ENCODE measurements at regions not wholly inside any gene's neighbourhood (a gene's known extent, or its start where the extent isn't known, plus 50 kb on each side); places are given as distances from the start of the nearest gene placed in this dataset.
"Not testable (repeated sequence)": the region's sequence is repeated elsewhere in the genome, so short reads cannot be mapped to it uniquely, and the experiment has no call there.

GRCh38 chr13:22866221-22866620 is 314.6 kb upstream of the SGCG start:
- no peak overlapping the region for H3K27ac Mint-ChIP-seq
- peaks cover 2% of the 10 kb centered on the region for H3K9me3 Mint-ChIP-seq
- peaks cover 5% of the 10 kb centered on the region for H3K4me1 Mint-ChIP-seq
- no peak overlapping the region for H3K4me3 Mint-ChIP-seq
- no peak for TF ChIP-seq CTCF (IDR thresholded peaks at IDR 0.05; ENCODE audit: unreplicated experiment in 3 of 3)
- peaks cover 6% of the 10 kb centered on the region for H3K36me3 Mint-ChIP-seq (ENCODE audit: low read depth)
- H3K27me3 Mint-ChIP-seq (ENCODE audit: low read depth): no peaks in the 10 kb centered on the region

- TF ChIP-seq CTCF (IDR thresholded peaks at IDR 0.05; ENCODE audit: unreplicated experiment in 3 of 3): no peak
- Mint-ChIP-seq H3K27ac (no peak overlapping the region), H3K27me3 (ENCODE audit: low read depth) (no peaks in the 10 kb centered on the region), H3K4me3 (no peak overlapping the region), H3K36me3 (ENCODE audit: low read depth) (peaks cover 24% of the 10 kb centered on the region), H3K9me3 (peaks cover 13% of the 10 kb centered on the region), H3K4me1 (no peaks in the 10 kb centered on the region)
These were observed 309.5 kb upstream of the SGCG start for GRCh38 chr13:22871231-22871630.

GRCh38 chr13:22874839-22875238 is 305.9 kb upstream of the SGCG start:
- peaks cover 24% of the 10 kb centered on the region for H3K36me3 Mint-ChIP-seq (ENCODE audit: low read depth)
- no peak for TF ChIP-seq CTCF (IDR thresholded peaks at IDR 0.05; ENCODE audit: unreplicated experiment in 3 of 3)
- no peak overlapping the region for H3K27ac Mint-ChIP-seq
- no peaks in the 10 kb centered on the region for H3K27me3 Mint-ChIP-seq (ENCODE audit: low read depth)
- no peak overlapping the region for H3K4me3 Mint-ChIP-seq
- no peaks in the 10 kb centered on the region for H3K4me1 Mint-ChIP-seq
- peaks cover 13% of the 10 kb centered on the region for H3K9me3 Mint-ChIP-seq

GRCh38 chr13:22877421-22877820 is 303.4 kb upstream of the SGCG start:
- no peaks in the 10 kb centered on the region for H3K4me1 Mint-ChIP-seq
- H3K27me3 Mint-ChIP-seq (ENCODE audit: low read depth): peaks cover 3% of the 10 kb centered on the region
- H3K9me3 Mint-ChIP-seq: peaks cover 7% of the 10 kb centered on the region
- peaks cover 19% of the 10 kb centered on the region for H3K36me3 Mint-ChIP-seq (ENCODE audit: low read depth)
- no peak for TF ChIP-seq CTCF (IDR thresholded peaks at IDR 0.05; ENCODE audit: unreplicated experiment in 3 of 3)
- H3K27ac Mint-ChIP-seq: no peak overlapping the region
- no peak overlapping the region for H3K4me3 Mint-ChIP-seq

- peaks cover 3% of the 10 kb centered on the region for H3K27me3 Mint-ChIP-seq (ENCODE audit: low read depth)
- H3K27ac Mint-ChIP-seq: no peak overlapping the region
- H3K9me3 Mint-ChIP-seq: no peaks in the 10 kb centered on the region
- H3K36me3 Mint-ChIP-seq (ENCODE audit: low read depth): peaks cover 7% of the 10 kb centered on the region
- no peak overlapping the region for H3K4me3 Mint-ChIP-seq
- no peak for TF ChIP-seq CTCF (IDR thresholded peaks at IDR 0.05; ENCODE audit: unreplicated experiment in 3 of 3)
- H3K4me1 Mint-ChIP-seq: no peaks in the 10 kb centered on the region
These were observed 299.7 kb upstream of the SGCG start for GRCh38 chr13:22880741-22881720.

GRCh38 chr13:22881721-22882608 is 298.8 kb upstream of the SGCG start:
- not testable (repeated sequence) for H3K4me3 Mint-ChIP-seq; H3K27me3 Mint-ChIP-seq (ENCODE audit: low read depth); H3K9me3 Mint-ChIP-seq; H3K36me3 Mint-ChIP-seq (ENCODE audit: low read depth); H3K4me1 Mint-ChIP-seq
- H3K27ac Mint-ChIP-seq: peak overlapping the region in 1 of 3 experiments; percentile 55

Data from nephron (organoid).